Kidney epithelial cell (primary cell): ENCODE measurements at regions not wholly inside any gene's neighbourhood (a gene's known extent, or its start where the extent isn't known, plus 50 kb on each side); places are given as distances from the start of the nearest gene placed in this dataset.

Source experiments
- DNase-seq: peaks from one replicate; pipeline ENCODE4 v3.0.0-alpha.2; 2010; ENCODE audit warnings: low read depth
- H3K27me3 ChIP-seq: 2 replicates; pipeline ENCODE4 v1.6.0; 2011; ENCODE audit warnings: low read length; ENCODE audit not compliant: control insufficient read depth, insufficient read depth
- H3K36me3 ChIP-seq: 2 replicates; pipeline ENCODE4 v1.5.1; 2011; ENCODE audit warnings: low read length; ENCODE audit not compliant: control insufficient read depth, insufficient read depth
- H3K4me3 ChIP-seq: 2 replicates; pipeline ENCODE4 v1.5.1; 2011; ENCODE audit warnings: low read depth, mild to moderate bottlenecking, control low read depth, low read length
- TF ChIP-seq, protein P1 (sequence below): IDR thresholded peaks from 2 replicates; pipeline ENCODE4 v1.5.1; 2011; ENCODE audit warnings: mild to moderate bottlenecking, moderate library complexity, low read length, control low read depth, inconsistent platforms; ENCODE audit not compliant: insufficient read depth, poor library complexity, severe bottlenecking

DNA sequence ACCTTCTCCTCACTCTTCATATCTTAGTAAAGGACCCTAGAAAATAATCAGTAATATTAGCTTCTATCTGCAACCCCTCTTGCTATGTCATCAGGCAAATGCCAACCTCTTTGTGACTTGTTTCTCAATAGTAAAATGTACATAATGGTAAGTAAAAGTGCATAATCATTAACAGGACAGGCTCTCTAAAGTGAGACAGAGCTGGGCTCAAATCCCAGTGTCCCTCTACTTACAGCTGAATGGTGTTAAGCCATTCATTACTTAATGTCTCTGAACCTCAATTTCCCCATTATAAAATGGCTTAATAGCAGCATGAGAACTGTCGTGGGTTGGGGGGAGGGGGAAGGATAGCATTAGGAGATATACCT lies 62.6 kb upstream of the ATP11B start:
- no peaks in the 10 kb centered on the region for H3K36me3 ChIP-seq
- H3K27me3 ChIP-seq = no peaks in the 10 kb centered on the region
- DNase-seq = no peak
- no peak overlapping the region for H3K4me3 ChIP-seq
- TF ChIP-seq, protein P1, sequence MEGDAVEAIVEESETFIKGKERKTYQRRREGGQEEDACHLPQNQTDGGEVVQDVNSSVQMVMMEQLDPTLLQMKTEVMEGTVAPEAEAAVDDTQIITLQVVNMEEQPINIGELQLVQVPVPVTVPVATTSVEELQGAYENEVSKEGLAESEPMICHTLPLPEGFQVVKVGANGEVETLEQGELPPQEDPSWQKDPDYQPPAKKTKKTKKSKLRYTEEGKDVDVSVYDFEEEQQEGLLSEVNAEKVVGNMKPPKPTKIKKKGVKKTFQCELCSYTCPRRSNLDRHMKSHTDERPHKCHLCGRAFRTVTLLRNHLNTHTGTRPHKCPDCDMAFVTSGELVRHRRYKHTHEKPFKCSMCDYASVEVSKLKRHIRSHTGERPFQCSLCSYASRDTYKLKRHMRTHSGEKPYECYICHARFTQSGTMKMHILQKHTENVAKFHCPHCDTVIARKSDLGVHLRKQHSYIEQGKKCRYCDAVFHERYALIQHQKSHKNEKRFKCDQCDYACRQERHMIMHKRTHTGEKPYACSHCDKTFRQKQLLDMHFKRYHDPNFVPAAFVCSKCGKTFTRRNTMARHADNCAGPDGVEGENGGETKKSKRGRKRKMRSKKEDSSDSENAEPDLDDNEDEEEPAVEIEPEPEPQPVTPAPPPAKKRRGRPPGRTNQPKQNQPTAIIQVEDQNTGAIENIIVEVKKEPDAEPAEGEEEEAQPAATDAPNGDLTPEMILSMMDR = no peak

DNA sequence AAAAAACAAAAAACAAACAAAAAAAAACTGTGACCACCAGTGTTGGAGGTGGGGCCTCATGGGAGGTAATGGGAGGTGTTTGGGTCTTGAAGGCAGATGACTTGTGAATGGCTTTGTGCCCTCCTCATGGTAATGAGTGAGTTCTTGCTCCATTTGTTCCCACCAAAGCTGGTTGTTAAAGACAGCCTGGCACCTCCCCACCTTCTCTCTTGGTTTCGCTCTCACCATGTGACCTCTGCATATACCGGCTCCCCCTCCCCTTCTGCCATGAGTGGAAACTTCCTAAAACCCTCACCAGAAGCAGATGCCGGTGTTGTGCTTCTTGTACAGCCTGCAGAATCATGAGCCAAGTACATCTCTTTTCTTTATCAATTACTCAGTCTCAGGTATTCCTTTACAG lies 61.5 kb upstream of the ATP11B start:
- H3K4me3 ChIP-seq = no peak overlapping the region
- TF ChIP-seq, protein P1 = no peak
- no peaks in the 10 kb centered on the region for H3K36me3 ChIP-seq
- DNase-seq = no peak
- no peaks in the 10 kb centered on the region for H3K27me3 ChIP-seq

DNA sequence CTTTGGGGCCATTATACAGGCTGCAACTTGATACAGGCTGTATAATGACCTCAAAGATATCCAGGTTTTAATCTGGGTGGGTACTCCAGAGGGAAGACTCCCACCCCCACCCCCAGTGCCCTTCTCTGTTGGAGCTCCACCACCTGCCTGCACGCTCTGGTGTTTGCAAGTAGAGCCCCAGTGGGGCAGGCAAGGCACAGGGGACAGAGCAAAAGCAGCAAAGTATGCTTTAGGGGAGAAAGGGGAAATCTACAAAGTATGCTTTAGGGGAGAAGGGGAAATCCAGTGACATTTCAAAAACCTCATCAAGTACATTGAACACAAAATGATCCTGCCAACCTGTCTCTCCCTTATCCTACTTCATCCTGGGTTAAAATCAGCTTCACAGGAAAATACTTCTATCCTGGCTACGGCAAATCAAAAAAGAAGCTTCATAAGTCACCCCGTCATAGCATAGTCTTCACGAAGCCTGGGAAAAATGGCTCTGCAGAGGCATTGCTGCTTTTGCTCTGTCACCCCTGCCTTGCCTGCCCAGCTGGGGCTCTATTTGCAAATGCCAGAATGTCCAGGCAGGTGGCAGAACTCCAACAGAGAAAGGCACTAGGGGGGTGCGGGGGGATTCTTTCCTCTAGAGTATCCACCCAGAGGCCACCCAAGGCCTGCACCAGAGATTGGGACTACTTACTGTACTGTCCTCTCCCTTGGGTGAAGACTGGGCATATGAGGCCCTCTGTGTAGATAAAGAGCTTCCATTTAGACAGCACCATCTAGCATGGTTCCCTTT lies 60.9 kb upstream of the ATP11B start:
- H3K27me3 ChIP-seq = no peaks in the 10 kb centered on the region
- H3K4me3 ChIP-seq = no peak overlapping the region
- DNase-seq = no peak
- TF ChIP-seq, protein P1 = no peak
- H3K36me3 ChIP-seq = no peaks in the 10 kb centered on the region

DNA sequence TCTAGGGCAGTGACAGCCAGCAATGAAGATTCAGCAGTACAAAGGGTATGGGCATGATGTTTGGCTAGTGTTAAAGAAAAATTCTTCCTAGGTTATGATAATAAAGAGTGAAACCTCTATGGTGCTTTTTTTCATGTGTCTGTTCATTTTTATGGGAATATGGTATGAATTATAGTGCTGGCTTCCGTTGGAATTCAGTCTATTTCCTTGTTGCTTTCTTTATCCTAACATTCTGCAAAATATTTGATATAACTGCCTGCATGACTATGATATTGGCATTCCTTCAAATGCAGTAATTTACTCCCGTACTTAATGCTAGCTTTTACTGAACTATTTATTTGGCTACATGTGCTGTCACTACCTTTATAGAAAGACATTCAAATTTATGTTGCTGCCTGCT lies 57.6 kb upstream of the ATP11B start:
- TF ChIP-seq, protein P1 = no peak
- H3K27me3 ChIP-seq = no peaks in the 10 kb centered on the region
- DNase-seq = no peak
- no peaks in the 10 kb centered on the region for H3K36me3 ChIP-seq
- no peak overlapping the region for H3K4me3 ChIP-seq

DNA sequence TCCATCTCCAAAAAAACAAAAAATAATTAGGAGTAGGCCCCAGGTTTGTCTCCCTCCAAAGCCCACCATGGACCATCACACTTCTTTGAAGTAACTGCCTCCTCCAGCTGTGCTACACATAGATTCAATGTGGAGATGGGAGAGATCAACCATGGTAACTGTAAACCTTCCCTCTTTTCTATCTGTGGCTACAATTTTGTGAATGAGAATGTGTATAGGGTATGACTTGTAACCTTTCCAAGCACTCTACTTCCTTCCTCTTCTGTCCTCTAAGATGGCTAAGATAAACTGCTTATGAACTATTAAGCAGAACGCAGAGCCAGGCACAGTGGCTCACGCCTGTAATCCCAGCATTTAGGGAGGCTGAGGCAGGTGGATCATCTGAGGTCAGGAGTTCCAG lies 55.5 kb upstream of the ATP11B start:
- no peaks in the 10 kb centered on the region for H3K27me3 ChIP-seq
- TF ChIP-seq, protein P1 = no peak
- DNase-seq = no peak
- no peaks in the 10 kb centered on the region for H3K36me3 ChIP-seq
- H3K4me3 ChIP-seq = no peak overlapping the region
